GM19328 (cell line): ENCODE measurements at regions not wholly inside any gene's neighbourhood (a gene's known extent, or its start where the extent isn't known, plus 50 kb on each side); places are given as distances from the start of the nearest gene placed in this dataset.

Experiments used
- ATAC-seq: cut with Tn5 transposase; IDR thresholded peaks from one replicate; pipeline ENCODE4 v1.9.1; 2021; ENCODE audit warnings: mild to moderate bottlenecking, moderate library complexity; ENCODE audit not compliant: unreplicated experiment

GRCh38 chr5:167999182-167999581 lies 292.3 kb upstream of the WWC1 start:
- ATAC-seq: no peak

DNA sequence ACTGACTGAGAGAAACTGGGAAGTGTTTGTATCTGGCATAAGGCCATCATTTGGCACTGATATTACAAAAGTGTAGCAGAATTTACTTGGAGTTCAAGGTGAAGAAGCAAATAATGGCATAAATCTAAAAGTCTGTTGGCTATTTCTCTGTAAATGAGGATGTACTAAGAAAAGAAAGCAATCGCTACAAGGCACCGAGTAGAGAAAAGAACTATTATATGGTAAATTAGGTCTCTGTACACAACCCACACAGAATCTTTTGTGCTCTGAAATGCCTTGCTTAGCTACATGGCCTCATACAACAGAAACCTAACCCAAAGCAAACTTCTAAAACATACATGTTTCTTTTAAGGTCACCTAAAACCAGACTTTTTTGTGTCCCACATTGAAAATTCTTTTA lies 290.1 kb upstream of the WWC1 start:
- ATAC-seq: no peak

- ATAC-seq: no peak
Measured at GRCh38 chr5:168002116-168002515, 289.3 kb upstream of the WWC1 start.

DNA sequence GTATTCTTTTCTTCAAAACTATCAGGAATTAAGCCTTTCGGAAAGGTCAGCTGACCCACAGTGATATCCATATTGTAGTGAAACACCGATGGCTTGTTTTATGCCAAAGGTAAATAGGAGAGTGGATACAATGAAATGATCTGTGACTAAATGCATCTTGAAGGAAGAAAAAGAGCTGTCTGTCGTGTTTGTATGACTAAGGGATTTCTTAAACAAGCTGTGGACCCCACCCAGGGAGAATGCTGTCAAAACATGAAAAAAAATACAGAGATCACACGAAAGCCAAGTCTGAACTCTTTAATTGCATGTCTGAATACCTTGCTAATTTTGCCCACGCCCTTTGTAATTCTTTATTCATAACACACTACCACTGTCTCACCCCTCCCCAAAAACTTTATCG lies 286.4 kb upstream of the WWC1 start:
- no peak for ATAC-seq

GRCh38 chr5:168005936-168006335 lies 285.5 kb upstream of the WWC1 start:
- ATAC-seq: no peak

- ATAC-seq: no peak
Measured at GRCh38 chr5:168006456-168007130, 284.9 kb upstream of the WWC1 start.

GRCh38 chr5:168007286-168007685 lies 284.2 kb upstream of the WWC1 start:
- no peak for ATAC-seq

- no peak for ATAC-seq
Measured at GRCh38 chr5:168008555-168008954, 282.9 kb upstream of the WWC1 start.

GRCh38 chr5:168011096-168011495 lies 280.3 kb upstream of the WWC1 start:
- ATAC-seq: no peak

DNA sequence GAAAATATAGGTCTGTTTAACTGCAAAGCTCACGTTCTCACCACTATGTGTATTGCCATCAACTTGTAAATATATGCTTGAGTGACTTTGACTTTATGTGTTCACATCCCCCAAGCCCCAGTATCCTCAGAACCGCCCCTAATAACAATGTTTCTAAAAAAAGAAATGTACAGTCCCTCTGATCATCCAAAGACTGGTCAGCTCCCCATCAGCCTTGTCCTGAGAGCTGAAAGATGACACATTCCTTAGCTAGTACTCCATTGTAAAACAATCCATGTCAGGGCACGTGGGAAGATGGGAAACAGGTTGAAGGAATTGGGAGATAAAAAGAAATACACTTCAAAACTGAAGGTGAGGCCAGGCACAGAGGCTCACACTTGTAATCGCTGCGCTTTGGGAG lies 279.4 kb upstream of the WWC1 start:
- no peak for ATAC-seq

DNA sequence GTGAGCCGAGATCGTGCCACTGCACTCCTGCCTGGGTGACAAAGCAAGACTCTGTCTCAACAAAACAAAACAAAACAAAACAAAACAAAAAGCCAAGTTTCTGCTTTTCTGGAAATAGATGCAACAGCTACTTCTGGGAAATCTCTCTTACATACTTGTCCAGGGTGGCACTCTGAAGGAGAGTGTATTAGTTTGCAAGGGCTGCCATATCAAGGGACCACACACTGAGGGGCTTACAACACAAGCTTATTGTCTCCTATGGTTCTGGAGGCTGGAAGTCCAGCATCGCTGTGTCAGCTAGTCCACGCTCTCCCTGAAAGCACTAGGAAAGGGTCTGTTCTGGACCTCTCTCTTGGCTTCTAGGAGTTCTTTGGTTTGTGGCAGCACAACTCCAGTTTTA lies 277.9 kb upstream of the WWC1 start:
- no peak for ATAC-seq

GRCh38 chr5:168014433-168015123 lies 276.9 kb upstream of the WWC1 start:
- ATAC-seq: no peak

- no peak for ATAC-seq
Measured at GRCh38 chr5:168015506-168015905, 275.9 kb upstream of the WWC1 start.

DNA sequence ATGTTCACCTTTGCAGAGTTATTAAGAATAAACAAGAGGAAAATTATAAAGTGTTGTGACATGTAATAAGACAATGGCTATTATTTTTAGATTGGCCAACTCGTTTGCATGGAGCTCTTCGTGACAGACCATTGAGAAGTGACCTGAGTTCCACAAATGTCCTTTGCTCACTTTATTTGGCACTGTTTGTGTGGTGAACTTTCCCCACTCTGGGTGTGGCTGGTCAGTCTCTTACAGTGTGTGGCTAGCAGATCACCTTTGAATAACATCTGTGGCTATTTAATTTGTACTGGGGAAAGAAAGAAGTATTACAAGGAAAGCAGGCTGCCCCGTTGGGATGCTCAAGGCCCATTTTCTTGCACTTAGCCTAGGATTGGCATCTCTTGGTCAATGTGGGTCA lies 274.1 kb upstream of the WWC1 start:
- ATAC-seq: no peak

- ATAC-seq: no peak
Measured at GRCh38 chr5:168019143-168019542, 272.3 kb upstream of the WWC1 start.

DNA sequence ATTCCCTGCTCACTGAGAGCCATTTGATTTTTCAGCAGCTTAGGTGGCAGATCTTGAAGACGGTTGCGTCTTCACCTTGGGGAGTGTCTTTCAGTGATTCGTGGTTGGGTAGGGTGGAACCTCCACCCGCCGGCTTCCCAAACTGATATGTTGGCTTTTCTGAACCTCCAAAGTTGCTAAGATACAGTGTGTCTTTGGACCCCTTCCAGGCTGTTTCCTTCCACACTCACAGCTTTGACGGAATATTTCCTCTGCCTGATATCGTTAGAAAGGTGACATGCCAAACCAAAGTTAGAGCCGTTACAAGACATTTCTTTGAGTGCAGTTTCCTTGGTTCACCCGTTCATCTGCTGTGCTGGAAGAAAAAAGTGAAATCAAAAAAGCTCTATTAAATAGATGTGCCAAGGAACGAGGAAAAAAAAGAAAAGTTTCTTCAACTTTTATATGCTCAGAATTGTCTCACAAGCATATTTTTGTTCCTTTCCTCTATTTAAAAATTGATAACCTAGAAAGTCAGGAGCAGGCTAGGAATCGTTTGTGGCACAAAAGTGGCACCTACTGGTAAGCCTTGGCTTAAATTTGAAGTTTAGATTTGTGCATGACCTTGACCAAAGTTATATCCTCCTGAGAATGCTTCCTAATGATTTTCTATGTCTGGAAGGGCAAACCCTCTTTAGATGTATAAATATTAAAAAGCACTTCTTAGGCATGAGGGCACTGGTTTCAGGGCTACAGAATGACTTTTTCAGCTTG lies 270.7 kb upstream of the WWC1 start:
- no peak for ATAC-seq

DNA sequence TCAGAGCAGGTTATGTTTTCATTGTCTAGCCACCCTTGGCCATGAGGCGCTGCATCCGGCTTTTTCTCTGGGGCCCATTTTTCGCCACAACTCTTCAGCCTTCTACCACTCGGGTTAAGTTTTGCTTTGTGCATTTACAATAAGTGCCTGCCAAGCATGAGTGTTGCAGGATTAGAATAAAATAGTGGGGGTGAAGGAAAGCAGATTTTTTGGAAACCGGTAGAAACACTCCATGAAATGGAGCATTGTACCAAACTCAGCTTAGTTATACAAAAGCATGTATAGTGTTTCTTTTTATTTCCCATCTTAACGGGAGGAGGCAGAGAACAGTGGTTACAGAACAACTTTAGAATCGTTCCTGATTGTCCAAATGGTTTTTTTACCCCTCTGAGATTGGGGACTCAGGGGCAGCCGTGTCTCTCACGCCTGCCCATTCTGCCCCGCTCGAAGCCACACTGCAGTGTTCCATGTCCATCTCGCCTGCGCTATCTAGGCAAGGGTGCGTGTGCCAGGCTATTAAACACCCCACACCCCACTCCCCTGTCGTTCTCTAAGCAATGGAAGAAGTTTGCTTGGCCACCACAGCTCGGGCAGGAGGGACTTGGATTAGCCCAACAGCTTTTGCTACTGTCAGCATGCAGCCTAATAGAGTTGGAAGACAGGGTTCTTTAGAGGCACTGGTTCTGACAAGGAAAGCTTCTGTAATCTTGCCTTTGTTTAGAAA lies 268.8 kb upstream of the WWC1 start:
- no peak for ATAC-seq

DNA sequence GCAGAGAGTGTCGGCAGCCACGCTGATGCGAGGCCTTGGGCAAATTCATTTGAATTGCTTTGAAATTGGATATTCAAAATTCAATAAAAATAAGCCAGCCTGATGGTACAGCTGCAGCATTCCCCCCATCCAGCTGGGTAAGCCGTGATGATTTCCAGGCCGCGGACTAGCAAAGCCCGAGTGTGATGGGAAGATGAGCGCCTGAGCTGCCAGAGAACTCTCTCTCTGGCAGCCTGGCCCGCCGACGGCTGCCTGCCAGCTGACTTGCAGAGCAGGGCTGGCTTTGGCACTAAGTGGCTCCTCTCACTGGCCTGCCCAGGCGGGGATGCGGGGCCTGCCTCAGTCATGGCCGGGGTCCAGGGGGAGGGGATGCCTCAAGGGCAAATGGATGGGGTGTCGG lies 268.3 kb upstream of the WWC1 start:
- ATAC-seq: no peak

- no peak for ATAC-seq
Measured at GRCh38 chr5:168024306-168024705, 267.1 kb upstream of the WWC1 start.

DNA sequence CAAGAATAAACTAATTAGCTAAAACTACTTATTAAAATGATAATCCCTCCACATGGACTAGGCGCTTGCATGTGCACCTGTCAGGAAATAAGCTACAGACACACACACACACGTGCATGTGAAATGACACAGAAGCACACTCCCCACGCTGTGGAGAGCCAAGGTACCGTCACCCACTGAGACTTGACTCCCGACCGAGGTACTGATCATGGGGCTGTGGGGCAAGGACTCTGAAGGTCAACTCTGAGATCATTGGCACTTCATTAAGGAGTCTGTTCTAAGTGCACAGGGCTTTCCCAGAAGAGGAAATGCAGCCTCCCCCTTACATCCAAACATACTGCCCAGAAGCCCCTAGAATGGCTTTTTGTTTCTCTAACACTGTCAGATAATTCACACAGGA lies 264.4 kb upstream of the WWC1 start:
- ATAC-seq: no peak

- no peak for ATAC-seq
Measured at GRCh38 chr5:168030912-168031311, 260.5 kb upstream of the WWC1 start.
